HepG2 (cell line): ENCODE measurements at regions not wholly inside any gene's neighbourhood (a gene's known extent, or its start where the extent isn't known, plus 50 kb on each side); places are given as distances from the start of the nearest gene placed in this dataset.

ENCODE experiments used
- ATAC-seq: fragments of 200-7000 bp; cut with Tn5 transposase; 3 replicates; pipeline ENCODE4 v1.9.1; 2020; ENCODE audit warnings: mild to moderate bottlenecking, moderate library complexity
- BruUV-seq: library from RNA; stranded (reverse); fragments of 400-500 nt; replicated peaks from 2 replicates; lab custom pipeline; 2021; lab: Mats Ljungman, UMichigan
- CTCF ChIA-PET: fragments of 300-600 bp; formaldehyde crosslinking; extraction: SDS; loops from one replicate; lab custom pipeline; 2021; ENCODE audit warnings: low total read pairs, inconsistent platforms, low intra/inter-chr PET ratio; lab: Yijun Ruan, JAX
- POLR2A ChIA-PET: fragments of 350-600 bp; sonication (Branson Sonifier 250); formaldehyde crosslinking; loops from one replicate; lab custom pipeline; 2020; ENCODE audit warnings: antibody characterized with exemption, inconsistent platforms; lab: Yijun Ruan, JAX
- DNase-seq: peaks from one replicate; pipeline ENCODE4 v3.0.0-alpha.2; 2015; ENCODE audit warnings: low spot score
- FAIRE-seq: peaks from 3 replicates; lab custom pipeline; 2011; peaks lifted over from hg19 to GRCh38; lab: Jason Lieb, UNC
- H2AFZ ChIP-seq: one replicate; pipeline ENCODE4 v1.6.1; 2011; ENCODE audit warnings: low read length, inconsistent platforms
- H3K27ac ChIP-seq: fragments of 300-600 bp; 3 replicates; pipeline ENCODE4 v1.8.0; 2011; ENCODE audit warnings: mixed run types, mild to moderate bottlenecking, mixed read lengths, low read length, inconsistent platforms; ENCODE audit not compliant: insufficient read depth; ENCODE audit errors: extremely low read length
- H3K27me3 ChIP-seq, 2 experiments: fragments of 200-600 bp in 1 of 2; 2 replicates in 1 of 2; 3 replicates in 1 of 2; pipeline versions ENCODE4 v1.6.0 to v1.8.0; 2011; ENCODE audit warnings: low read length in 2 of 2, mild to moderate bottlenecking in 2 of 2, moderate library complexity in 2 of 2, inconsistent platforms in 1 of 2; ENCODE audit not compliant: insufficient read depth in 2 of 2, control insufficient read depth in 1 of 2
- H3K36me3 ChIP-seq, 2 experiments: fragments of 200-600 bp in 1 of 2; replicated peaks in 1 of 2; 2 replicates in 1 of 2; 3 replicates in 1 of 2; pipeline versions ENCODE4 v1.5.1 to v1.8.0; 2011; ENCODE audit warnings: low read length in 2 of 2, inconsistent platforms in 1 of 2; ENCODE audit not compliant: insufficient read depth in 2 of 2, control insufficient read depth in 1 of 2
- H3K4me1 ChIP-seq: 2 replicates; pipeline ENCODE4 v1.5.1; 2012; ENCODE audit warnings: low read length, inconsistent platforms; ENCODE audit not compliant: insufficient read depth
- H3K4me2 ChIP-seq: 2 replicates; pipeline ENCODE4 v1.6.0; 2011; ENCODE audit warnings: low read depth, low read length, inconsistent platforms
- H3K4me3 ChIP-seq, 3 experiments: fragments of 200-600 bp in 1 of 3; sonication (generic), shearing (Covaris generic) in 1 of 3; replicated peaks in 1 of 3; 2 replicates each; pipeline ENCODE4 v1.5.1; 2011 to 2016; ENCODE audit warnings: low read length in 3 of 3, inconsistent platforms in 2 of 3, low read depth in 2 of 3, mild to moderate bottlenecking in 2 of 3, control low read depth in 1 of 3, mixed read lengths in 1 of 3; ENCODE audit not compliant: insufficient read depth in 1 of 3
- H3K79me2 ChIP-seq: one replicate; pipeline ENCODE4 v1.6.1; 2011; ENCODE audit warnings: low read length, inconsistent platforms; ENCODE audit not compliant: insufficient read depth
- H3K9ac ChIP-seq: 2 replicates; pipeline ENCODE4 v1.6.0; 2011; ENCODE audit warnings: mild to moderate bottlenecking, low read depth, low read length, inconsistent platforms; ENCODE audit not compliant: insufficient read depth
- H3K9me3 ChIP-seq: 2 replicates; pipeline ENCODE4 v1.5.1; 2012; ENCODE audit warnings: mild to moderate bottlenecking, low read length
- H4K20me1 ChIP-seq: 2 replicates; pipeline ENCODE4 v1.6.0; 2011; ENCODE audit warnings: inconsistent platforms, mild to moderate bottlenecking, low read length, moderate library complexity; ENCODE audit not compliant: insufficient read depth
- REL ChIP-seq: sonication (generic); formaldehyde crosslinking; conservative IDR thresholded peaks from 2 replicates; pipeline ENCODE4 v1.8.0; 2022; ENCODE audit warnings: mild to moderate bottlenecking, missing genetic modification reagents, moderate library complexity
- ZBTB40 ChIP-seq, 2 experiments: fragments of 450-650 bp in 1 of 2; sonication (generic) in 1 of 2; formaldehyde crosslinking in 1 of 2; IDR thresholded peaks; 2 replicates each; pipeline versions ENCODE4 v1.6.1 to v1.8.0; 2016 to 2022; ENCODE audit warnings: antibody characterized with exemption in 1 of 2, mild to moderate bottlenecking in 1 of 2, missing genetic modification reagents in 1 of 2
- ZNF337 ChIP-seq: sonication (generic); formaldehyde crosslinking; IDR thresholded peaks from 2 replicates; pipeline ENCODE4 v1.5.1; 2020; ENCODE audit warnings: missing genetic modification reagents, low read depth, mild to moderate bottlenecking, borderline replicate concordance
- WGBS: methylation state at CpG from one replicate; pipeline ENCODE4 v1.1.6; 2017; ENCODE audit warnings: low lambda C conversion rate; 5-methylcytosine and 5-hydroxymethylcytosine counted together
- in situ Hi-C: cut with HindIII; loops from 2 replicates; pipeline ENCODE4 v1.10.0; 2017; ENCODE audit warnings: low pct_unique_long_range_greater_than_20kb; ENCODE audit not compliant: extremely low pct_ligation_motif_present
- intact Hi-C: fragments of 100-400 bp; cut with micrococcal nuclease; formaldehyde crosslinking; loops from one replicate; pipeline ENCODE4 v1.10.0; 2022; ENCODE audit not compliant: unreplicated experiment
- TF ChIP-seq, protein P1 (sequence below): sonication (generic); formaldehyde crosslinking; IDR thresholded peaks from 2 replicates; pipeline ENCODE4 v1.4.0; 2020; ENCODE audit warnings: mild to moderate bottlenecking, missing genetic modification reagents

- no peaks in the 10 kb centered on the region for H4K20me1 ChIP-seq
- no peak overlapping the region for H3K4me3 ChIP-seq
- DNase-seq (no peak), ATAC-seq (no peak)
- ChIA-PET CTCF (no interaction called here), POLR2A (no interaction called here)
- no peak overlapping the region for H2AFZ ChIP-seq
- no TSS peak for BruUV-seq
- no peak overlapping the region for H3K27ac ChIP-seq
- in situ Hi-C loops (no loop called here), intact Hi-C loops (no loop called here)
- no peak overlapping the region for H3K9ac ChIP-seq
- H3K36me3 ChIP-seq = no peaks in the 10 kb centered on the region
- no peaks in the 10 kb centered on the region for H3K9me3 ChIP-seq
- H3K4me1 ChIP-seq = no peaks in the 10 kb centered on the region
- TF ChIP-seq ZNF337 (CRISPR knock-in tag) (no peak), REL (CRISPR knock-in tag) (no peak), ZBTB40 (IDR thresholded peaks at IDR 0.05) (no peak), ZBTB40 (CRISPR knock-in tag; IDR thresholded peaks at IDR 0.05) (no peak)
- TF ChIP-seq, protein P1, sequence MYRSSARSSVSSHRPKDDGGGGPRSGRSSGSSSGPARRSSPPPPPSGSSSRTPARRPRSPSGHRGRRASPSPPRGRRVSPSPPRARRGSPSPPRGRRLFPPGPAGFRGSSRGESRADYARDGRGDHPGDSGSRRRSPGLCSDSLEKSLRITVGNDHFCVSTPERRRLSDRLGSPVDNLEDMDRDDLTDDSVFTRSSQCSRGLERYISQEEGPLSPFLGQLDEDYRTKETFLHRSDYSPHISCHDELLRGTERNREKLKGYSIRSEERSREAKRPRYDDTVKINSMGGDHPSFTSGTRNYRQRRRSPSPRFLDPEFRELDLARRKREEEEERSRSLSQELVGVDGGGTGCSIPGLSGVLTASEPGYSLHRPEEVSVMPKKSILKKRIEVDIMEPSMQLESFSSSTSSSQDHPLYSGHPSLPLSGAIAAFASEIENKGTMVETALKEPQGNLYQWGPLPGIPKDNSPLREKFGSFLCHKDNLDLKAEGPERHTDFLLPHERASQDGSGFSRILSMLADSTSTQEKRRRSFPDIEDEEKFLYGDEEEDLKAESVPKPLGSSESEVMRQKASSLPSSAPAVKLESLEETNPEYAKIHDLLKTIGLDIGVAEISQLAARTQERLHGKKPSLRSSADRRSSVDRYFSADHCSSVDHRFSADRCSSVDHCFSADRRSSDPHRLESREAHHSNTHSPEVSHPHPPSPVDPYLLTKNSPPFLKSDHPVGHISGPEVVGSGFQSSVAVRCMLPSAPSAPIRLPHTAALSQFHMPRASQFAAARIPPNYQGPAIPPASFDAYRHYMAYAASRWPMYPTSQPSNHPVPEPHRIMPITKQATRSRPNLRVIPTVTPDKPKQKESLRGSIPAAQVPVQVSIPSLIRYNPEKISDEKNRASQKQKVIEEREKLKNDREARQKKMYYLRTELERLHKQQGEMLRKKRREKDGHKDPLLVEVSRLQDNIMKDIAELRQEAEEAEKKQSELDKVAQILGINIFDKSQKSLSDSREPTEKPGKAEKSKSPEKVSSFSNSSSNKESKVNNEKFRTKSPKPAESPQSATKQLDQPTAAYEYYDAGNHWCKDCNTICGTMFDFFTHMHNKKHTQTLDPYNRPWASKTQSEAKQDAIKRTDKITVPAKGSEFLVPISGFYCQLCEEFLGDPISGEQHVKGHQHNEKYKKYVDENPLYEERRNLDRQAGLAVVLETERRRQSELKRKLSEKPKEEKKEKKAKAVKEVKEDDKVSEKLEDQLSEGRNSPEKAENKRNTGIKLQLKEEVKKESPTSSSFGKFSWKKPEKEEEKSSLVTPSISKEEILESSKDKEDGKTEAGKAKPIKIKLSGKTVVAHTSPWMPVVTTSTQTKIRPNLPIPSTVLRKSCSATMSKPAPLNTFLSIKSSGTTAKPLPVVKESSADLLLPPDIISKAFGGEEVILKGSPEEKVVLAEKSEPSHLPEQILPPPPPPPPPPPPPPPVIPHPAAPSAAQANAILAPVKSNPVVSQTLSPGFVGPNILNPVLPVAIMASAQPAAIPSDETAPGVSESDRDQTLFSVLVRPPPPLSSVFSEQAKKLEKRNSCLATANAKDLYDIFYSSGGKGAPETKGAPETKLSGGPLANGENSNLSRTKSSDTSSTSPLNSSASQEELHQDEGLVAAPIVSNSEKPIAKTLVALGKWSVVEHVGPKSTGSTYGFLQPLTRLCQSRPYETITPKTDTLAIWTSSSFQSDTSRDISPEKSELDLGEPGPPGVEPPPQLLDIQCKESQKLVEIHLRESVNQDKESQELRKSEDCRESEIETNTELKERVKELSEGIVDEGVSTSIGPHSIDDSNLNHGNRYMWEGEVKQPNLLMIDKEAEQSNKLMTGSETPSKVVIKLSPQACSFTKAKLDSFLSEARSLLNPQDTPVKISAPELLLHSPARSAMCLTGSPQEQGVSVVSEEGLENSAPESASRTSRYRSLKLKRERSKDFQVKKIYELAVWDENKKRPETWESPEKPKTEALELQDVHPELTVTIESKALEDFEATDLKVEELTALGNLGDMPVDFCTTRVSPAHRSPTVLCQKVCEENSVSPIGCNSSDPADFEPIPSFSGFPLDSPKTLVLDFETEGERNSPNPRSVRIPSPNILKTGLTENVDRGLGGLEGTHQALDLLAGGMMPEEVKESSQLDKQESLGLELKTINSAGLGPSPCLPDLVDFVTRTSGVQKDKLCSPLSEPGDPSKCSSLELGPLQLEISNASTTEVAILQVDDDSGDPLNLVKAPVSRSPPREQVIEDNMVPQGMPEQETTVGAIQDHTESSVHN = no peak
- TF ChIP-seq, all 625 proteins: peak for 0
- 33% methylated on average over 1 of the region's 1 CpG for WGBS
- Histone ChIP-seq H3K27me3 (peaks cover 0 to under 1% of the 10 kb centered on the region in 2 experiments; a peak in 1 of 5 replicates), H3K4me2 (no peak overlapping the region), H3K79me2 (no peaks in the 10 kb centered on the region)
- FAIRE-seq = no peak
Observed at GRCh38 chr6:134701301-134701700, 248.6 kb downstream of the ALDH8A1 start.
